Mesenchymal stem cell (in vitro differentiated cells and primary cell): ENCODE measurements at regions not wholly inside any gene's neighbourhood (a gene's known extent, or its start where the extent isn't known, plus 50 kb on each side); places are given as distances from the start of the nearest gene placed in this dataset.

ENCODE experiments used
- DNase-seq: peaks from one replicate; pipeline ENCODE4 v3.0.0-alpha.2; 2013
- H2AFZ ChIP-seq: one replicate; pipeline ENCODE4 v1.6.1; 2013; ENCODE audit warnings: low read depth, mild to moderate bottlenecking, control low read depth, inconsistent platforms, low read length, moderate library complexity
- H2AK5ac ChIP-seq: 2 replicates; pipeline ENCODE4 v1.6.1; 2013; ENCODE audit warnings: low read length, moderate library complexity, mild to moderate bottlenecking, inconsistent platforms; ENCODE audit not compliant: severe bottlenecking
- H2BK120ac ChIP-seq: one replicate; pipeline ENCODE4 v1.6.1; 2013; ENCODE audit warnings: low read depth, mild to moderate bottlenecking, inconsistent platforms, low read length, moderate library complexity
- H2BK12ac ChIP-seq, 2 experiments: one replicate each; pipeline ENCODE4 v1.6.1; 2013; ENCODE audit warnings: inconsistent platforms in 2 of 2, low read length in 2 of 2, mild to moderate bottlenecking in 2 of 2, moderate library complexity in 2 of 2, control low read depth in 1 of 2
- H2BK15ac ChIP-seq: one replicate; pipeline ENCODE4 v1.6.1; 2013; ENCODE audit warnings: mild to moderate bottlenecking, low read depth, inconsistent platforms; ENCODE audit not compliant: poor library complexity, severe bottlenecking
- H2BK5ac ChIP-seq: 2 replicates; pipeline ENCODE4 v1.6.1; 2013; ENCODE audit warnings: low read depth, mild to moderate bottlenecking, low read length, control low read depth, inconsistent platforms; ENCODE audit not compliant: poor library complexity, severe bottlenecking
- H3K14ac ChIP-seq, 2 experiments: one replicate each; pipeline ENCODE4 v1.6.1; 2013; ENCODE audit warnings: inconsistent platforms in 2 of 2, low read length in 2 of 2, control low read depth in 1 of 2, mild to moderate bottlenecking in 1 of 2, moderate library complexity in 1 of 2
- H3K18ac ChIP-seq, 2 experiments: one replicate each; pipeline ENCODE4 v1.6.1; 2013; ENCODE audit warnings: inconsistent platforms in 2 of 2, low read length in 2 of 2, control low read depth in 1 of 2, low read depth in 1 of 2, mild to moderate bottlenecking in 1 of 2
- H3K23ac ChIP-seq, 2 experiments: one replicate each; pipeline ENCODE4 v1.6.1; 2013; ENCODE audit warnings: inconsistent platforms in 2 of 2, low read length in 2 of 2, mild to moderate bottlenecking in 2 of 2, moderate library complexity in 2 of 2, control low read depth in 1 of 2
- H3K27ac ChIP-seq: 2 replicates; pipeline ENCODE4 v1.5.1; 2013; ENCODE audit warnings: mild to moderate bottlenecking, moderate library complexity, low read length, control low read depth, inconsistent platforms; ENCODE audit not compliant: poor library complexity, severe bottlenecking
- H3K27me3 ChIP-seq, 2 experiments: 2 replicates each; pipeline versions ENCODE4 v1.6.1 to v1.7.0; 2013; ENCODE audit warnings: low read length in 2 of 2, mild to moderate bottlenecking in 2 of 2, moderate library complexity in 2 of 2, control low read depth in 1 of 2, inconsistent platforms in 1 of 2; ENCODE audit not compliant: control insufficient read depth in 1 of 2, insufficient read depth in 1 of 2
- H3K36me3 ChIP-seq, 2 experiments: 2 replicates each; pipeline versions ENCODE4 v1.6.1 to v1.7.0; 2013; ENCODE audit warnings: low read length in 2 of 2, control low read depth in 1 of 2, inconsistent platforms in 1 of 2, low read depth in 1 of 2, mild to moderate bottlenecking in 1 of 2; ENCODE audit not compliant: insufficient read depth in 2 of 2, control insufficient read depth in 1 of 2
- H3K4ac ChIP-seq, 2 experiments: one replicate each; pipeline ENCODE4 v1.6.1; 2013; ENCODE audit warnings: inconsistent platforms in 2 of 2, low read length in 2 of 2, mild to moderate bottlenecking in 2 of 2, moderate library complexity in 2 of 2, control low read depth in 1 of 2, low read depth in 1 of 2
- H3K4me1 ChIP-seq: 2 replicates; pipeline ENCODE4 v1.6.1; 2013; ENCODE audit warnings: low read depth, low read length, control low read depth; ENCODE audit not compliant: control insufficient read depth, insufficient read depth
- H3K4me2 ChIP-seq: 2 replicates; pipeline ENCODE4 v1.6.1; 2013; ENCODE audit warnings: low read length, mild to moderate bottlenecking, inconsistent platforms; ENCODE audit not compliant: poor library complexity, severe bottlenecking
- H3K4me3 ChIP-seq, 2 experiments: 2 replicates each; pipeline versions ENCODE4 v1.5.1 to v1.7.0; 2013; ENCODE audit warnings: low read length in 2 of 2, mild to moderate bottlenecking in 2 of 2, control low read depth in 1 of 2, low read depth in 1 of 2; ENCODE audit not compliant: insufficient read depth in 1 of 2
- H3K79me1 ChIP-seq: replicated peaks from 2 replicates; pipeline ENCODE4 v1.6.1; 2013; ENCODE audit warnings: mild to moderate bottlenecking, control low read depth, low read length, inconsistent platforms; ENCODE audit not compliant: poor library complexity, severe bottlenecking
- H3K9ac ChIP-seq: 2 replicates; pipeline ENCODE4 v1.7.0; 2013; ENCODE audit warnings: mild to moderate bottlenecking, low read length, moderate library complexity
- H3K9me3 ChIP-seq: 2 replicates; pipeline ENCODE4 v1.7.0; 2013; ENCODE audit warnings: mild to moderate bottlenecking, low read length; ENCODE audit not compliant: control insufficient read depth
- H4K8ac ChIP-seq: one replicate; pipeline ENCODE4 v1.6.1; 2013; ENCODE audit warnings: inconsistent platforms, mild to moderate bottlenecking, low read length, moderate library complexity
- H4K91ac ChIP-seq: one replicate; pipeline ENCODE4 v1.6.1; 2013; ENCODE audit warnings: mild to moderate bottlenecking, low read length, inconsistent platforms
- WGBS: methylation state at CpG from one replicate; pipeline ENCODE4 v1.1.7; 2013; ENCODE audit warnings: mixed read lengths; 5-methylcytosine and 5-hydroxymethylcytosine counted together

DNA sequence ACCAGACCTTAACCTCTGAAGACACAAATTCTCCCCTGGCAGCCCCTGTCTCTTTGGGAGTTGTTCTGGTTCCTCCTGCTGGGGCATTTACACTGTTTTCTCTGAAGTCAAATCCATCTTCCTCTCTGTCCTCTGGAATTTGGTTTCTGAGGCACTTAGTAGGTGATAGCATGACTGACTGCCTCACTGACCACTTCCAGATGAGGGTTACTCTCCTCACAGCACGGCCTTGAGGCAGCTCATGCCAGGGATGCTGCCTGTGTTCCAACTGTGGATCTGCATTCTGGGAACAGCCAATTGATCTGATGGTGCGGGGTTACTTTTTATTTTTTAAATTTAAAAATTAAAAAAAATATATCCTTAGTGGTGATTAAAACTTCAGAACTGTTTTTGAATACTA, 140.9 kb upstream of the ROPN1 start:
- Histone ChIP-seq H3K4ac (no peak overlapping the region), H3K18ac (no peak overlapping the region), H3K27me3 (no peaks in the 10 kb centered on the region), H4K91ac (no peak overlapping the region), H2AK5ac (no peak overlapping the region), H3K9me3 (no peaks in the 10 kb centered on the region), H3K79me1 (peaks cover 14% of the 10 kb centered on the region), H2BK15ac (no peak overlapping the region), H2BK5ac (no peak overlapping the region), H3K23ac (no peak overlapping the region), H3K4me3 (no peak overlapping the region), H3K9ac (no peak overlapping the region), H3K4me1 (peaks cover 2% of the 10 kb centered on the region), H2BK120ac (no peak overlapping the region), H3K36me3 (no peaks in the 10 kb centered on the region), H4K8ac (no peak overlapping the region), H3K27ac (no peak overlapping the region), H3K14ac (no peak overlapping the region), H2AFZ (no peak overlapping the region), H3K4me2 (no peak overlapping the region), H2BK12ac (no peak overlapping the region)
- no peak for DNase-seq
- no CpG with 5 or more reads among the region's 2 CpGs for WGBS

- Histone ChIP-seq H2BK5ac (no peak overlapping the region), H3K79me1 (peaks cover 17% of the 10 kb centered on the region), H3K9ac (no peak overlapping the region), H2BK12ac (no peak overlapping the region), H4K8ac (no peak overlapping the region), H3K14ac (no peak overlapping the region), H3K4ac (no peak overlapping the region), H3K18ac (no peak overlapping the region), H3K27me3 (no peaks in the 10 kb centered on the region), H3K9me3 (no peaks in the 10 kb centered on the region), H4K91ac (no peak overlapping the region), H2BK120ac (no peak overlapping the region), H3K4me2 (no peak overlapping the region), H3K4me3 (no peak overlapping the region), H3K4me1 (peaks cover 2% of the 10 kb centered on the region), H3K36me3 (no peaks in the 10 kb centered on the region), H2AK5ac (no peak overlapping the region), H3K27ac (no peak overlapping the region), H3K23ac (no peak overlapping the region), H2BK15ac (no peak overlapping the region), H2AFZ (no peak overlapping the region)
- 93% methylated on average over 6 of the region's 6 CpGs for WGBS
- no peak for DNase-seq
These were observed 141.5 kb upstream of the ROPN1 start for GRCh38 chr3:124133366-124133940.

- Histone ChIP-seq H3K4ac (no peak overlapping the region), H3K23ac (no peak overlapping the region), H3K36me3 (no peaks in the 10 kb centered on the region), H4K91ac (no peak overlapping the region), H2AK5ac (no peak overlapping the region), H2BK15ac (no peak overlapping the region), H3K4me2 (no peak overlapping the region), H3K9me3 (no peaks in the 10 kb centered on the region), H3K9ac (no peak overlapping the region), H3K27me3 (no peaks in the 10 kb centered on the region), H2BK5ac (no peak overlapping the region), H3K79me1 (peaks cover 14% of the 10 kb centered on the region), H3K14ac (no peak overlapping the region), H3K27ac (no peak overlapping the region), H3K18ac (no peak overlapping the region), H3K4me1 (peaks cover 9% of the 10 kb centered on the region), H2AFZ (no peak overlapping the region), H4K8ac (no peak overlapping the region), H2BK12ac (no peak overlapping the region), H2BK120ac (no peak overlapping the region), H3K4me3 (no peak overlapping the region)
- no peak for DNase-seq
These were observed 145.3 kb upstream of the ROPN1 start for GRCh38 chr3:124137216-124137615.

DNA sequence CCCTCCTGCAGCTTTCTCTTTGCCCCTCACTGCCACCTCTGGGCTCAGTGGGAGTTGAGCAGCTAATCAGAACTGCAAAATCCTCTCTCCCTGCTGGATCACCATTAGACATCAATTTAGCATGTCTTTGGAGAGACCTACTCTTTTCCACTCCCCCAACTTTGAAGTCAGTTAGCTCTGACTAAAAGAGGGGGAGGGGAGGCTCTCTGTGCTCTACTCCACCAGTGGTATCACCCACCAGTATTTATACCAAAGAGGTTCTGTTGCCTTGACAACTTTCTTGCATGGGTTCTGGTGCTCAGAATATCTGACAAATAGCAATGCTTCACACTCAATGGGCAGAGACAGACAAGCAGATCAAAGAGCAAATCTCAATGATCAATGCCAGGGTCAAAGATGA, 146.2 kb upstream of the ROPN1 start:
- Histone ChIP-seq H3K4me3 (no peak overlapping the region), H3K18ac (no peak overlapping the region), H3K9me3 (no peaks in the 10 kb centered on the region), H3K79me1 (peaks cover 11% of the 10 kb centered on the region), H2BK12ac (no peak overlapping the region), H3K27me3 (no peaks in the 10 kb centered on the region), H2BK5ac (no peak overlapping the region), H3K4me2 (no peak overlapping the region), H3K9ac (no peak overlapping the region), H3K4ac (no peak overlapping the region), H4K91ac (no peak overlapping the region), H3K14ac (no peak overlapping the region), H2BK120ac (no peak overlapping the region), H4K8ac (no peak overlapping the region), H3K27ac (no peak overlapping the region), H3K36me3 (no peaks in the 10 kb centered on the region), H2BK15ac (no peak overlapping the region), H2AK5ac (no peak overlapping the region), H3K23ac (no peak overlapping the region), H2AFZ (no peak overlapping the region), H3K4me1 (peaks cover 8% of the 10 kb centered on the region)
- no peak for DNase-seq
